ENCODE measurements at regions not wholly inside any gene's neighbourhood (a gene's known extent, or its start where the extent isn't known, plus 50 kb on each side); places are given as distances from the start of the nearest gene placed in this dataset.
"Not testable (repeated sequence)": the region's sequence is repeated elsewhere in the genome, so short reads cannot be mapped to it uniquely, and the experiment has no call there.

- TF ChIP-seq CTCF (IDR thresholded peaks at IDR 0.05; ENCODE audit: low read depth, low read length, missing control alignments), result no peak
- no peak overlapping the region for H3K4me3 ChIP-seq (ENCODE audit: low read depth, low read length)
- DNase-seq (ENCODE audit: low read depth), result no peak
Observed at GRCh38 chr14:104230946-104231345, 92.6 kb downstream of the KIF26A start.

- DNase-seq (ENCODE audit: low read depth), result no peak
- no peak for TF ChIP-seq CTCF (IDR thresholded peaks at IDR 0.05; ENCODE audit: low read depth, low read length, missing control alignments)
- H3K4me3 ChIP-seq (ENCODE audit: low read depth, low read length), result no peak overlapping the region
Observed at GRCh38 chr14:104232070-104232484, 93.7 kb downstream of the KIF26A start.

- not testable (repeated sequence) for DNase-seq (ENCODE audit: low read depth); H3K4me3 ChIP-seq (ENCODE audit: low read depth, low read length)
Observed at GRCh38 chr14:104234007-104234786, 95.8 kb downstream of the KIF26A start.

GRCh38 chr14:104235686-104236085 is 97.3 kb downstream of the KIF26A start:
- TF ChIP-seq CTCF (IDR thresholded peaks at IDR 0.05; ENCODE audit: low read depth, low read length, missing control alignments), result no peak
- no peak overlapping the region for H3K4me3 ChIP-seq (ENCODE audit: low read depth, low read length)
- no peak for DNase-seq (ENCODE audit: low read depth)

GRCh38 chr14:104237651-104238423 is 99.5 kb downstream of the KIF26A start:
- TF ChIP-seq CTCF (IDR thresholded peaks at IDR 0.05; ENCODE audit: low read depth, low read length, missing control alignments), result no peak
- no peak for DNase-seq (ENCODE audit: low read depth)
- no peak overlapping the region for H3K4me3 ChIP-seq (ENCODE audit: low read depth, low read length)

- no peak for TF ChIP-seq CTCF (IDR thresholded peaks at IDR 0.05; ENCODE audit: low read depth, low read length, missing control alignments)
- H3K4me3 ChIP-seq (ENCODE audit: low read depth, low read length), result no peak overlapping the region
- DNase-seq (ENCODE audit: low read depth), result no peak
Observed at GRCh38 chr14:104238424-104239184, 100.2 kb downstream of the KIF26A start.

GRCh38 chr14:104239185-104239775 is 100.9 kb downstream of the KIF26A start:
- DNase-seq (ENCODE audit: low read depth), result no peak
- no peak overlapping the region for H3K4me3 ChIP-seq (ENCODE audit: low read depth, low read length)
- TF ChIP-seq CTCF (IDR thresholded peaks at IDR 0.05; ENCODE audit: low read depth, low read length, missing control alignments), result no peak

All from GM12864 (cell line).